Testis (tissue), 2 donors: ENCODE measurements at regions not wholly inside any gene's neighbourhood (a gene's known extent, or its start where the extent isn't known, plus 50 kb on each side); places are given as distances from the start of the nearest gene placed in this dataset.
"Not testable (repeated sequence)": the region's sequence is repeated elsewhere in the genome, so short reads cannot be mapped to it uniquely, and the experiment has no call there.

Experiments
- DNase-seq: peaks from one replicate; pipeline ENCODE4 v3.0.0-alpha.2; 2019
- H3K27ac ChIP-seq, 2 donors: fragments of 200-600 bp; sonication (generic); one replicate each; pipeline ENCODE4 v1.5.1; 2019
- H3K27me3 ChIP-seq: fragments of 200-600 bp; sonication (generic); one replicate; pipeline ENCODE4 v1.5.1; 2019
- H3K36me3 ChIP-seq: fragments of 200-600 bp; sonication (generic); one replicate; pipeline ENCODE4 v1.5.1; 2017; ENCODE audit warnings: low read depth; ENCODE audit errors: missing control alignments
- H3K4me1 ChIP-seq: fragments of 200-600 bp; sonication (generic); one replicate; pipeline ENCODE4 v1.5.1; 2019
- H3K4me3 ChIP-seq, 2 donors: fragments of 200-600 bp; sonication (generic); one replicate each; pipeline ENCODE4 v1.5.1; 2017 to 2019
- H3K9me3 ChIP-seq: fragments of 200-600 bp; sonication (generic); one replicate; pipeline ENCODE4 v1.5.1; 2017
- WGBS, 2 donors: methylation state at CpG; one replicate each; pipeline ENCODE4 v1.1.5; 2018; 5-methylcytosine and 5-hydroxymethylcytosine counted together
- intact Hi-C: fragments of 100-400 bp; cut with DNase I; formaldehyde crosslinking; loops from one replicate; pipeline ENCODE4 v1.15.1; 2023; ENCODE audit warnings: low total_unique reads

DNA sequence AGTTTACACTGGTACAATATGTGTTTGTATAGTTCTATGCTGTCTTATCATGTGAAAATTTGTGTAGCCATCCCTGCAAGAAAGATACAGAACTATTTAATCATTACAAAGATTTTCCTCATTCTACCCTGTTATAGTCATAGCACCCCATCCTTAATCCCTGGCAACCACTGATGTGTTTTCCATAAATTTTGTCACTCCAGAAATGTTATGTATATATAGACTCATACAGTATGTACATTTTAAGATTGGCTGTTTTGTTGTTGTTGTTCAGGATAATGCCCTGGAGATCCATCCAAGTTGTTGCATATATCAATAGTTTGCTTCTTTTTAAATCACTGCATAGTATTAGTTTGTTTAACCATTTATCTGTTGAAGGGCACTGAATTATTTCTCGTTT, 1911.9 kb downstream of the KHDRBS2 start:
- 46 to 66% methylated on average over 1 of the region's 1 CpG for WGBS, 2 donors
- H3K27me3 ChIP-seq, H3K4me3 ChIP-seq, DNase-seq, H3K9me3 ChIP-seq, H3K36me3 ChIP-seq, H3K27ac ChIP-seq, intact Hi-C loops, H3K4me1 ChIP-seq: not testable (repeated sequence)

- H3K27me3 ChIP-seq, DNase-seq, H3K36me3 ChIP-seq, H3K27ac ChIP-seq, H3K4me1 ChIP-seq, H3K9me3 ChIP-seq, intact Hi-C loops, H3K4me3 ChIP-seq: not testable (repeated sequence)
- WGBS, 2 donors, result 41 to 51% methylated on average over 5 of the region's 5 CpGs
Measured at GRCh38 chr6:60367800-60368199, 1918.2 kb downstream of the KHDRBS2 start.

- H3K36me3 ChIP-seq, DNase-seq, H3K9me3 ChIP-seq, H3K27me3 ChIP-seq, H3K4me3 ChIP-seq, intact Hi-C loops, H3K27ac ChIP-seq, H3K4me1 ChIP-seq: not testable (repeated sequence)
Measured at GRCh38 chr6:60365901-60366300, 1920.1 kb downstream of the KHDRBS2 start.

DNA sequence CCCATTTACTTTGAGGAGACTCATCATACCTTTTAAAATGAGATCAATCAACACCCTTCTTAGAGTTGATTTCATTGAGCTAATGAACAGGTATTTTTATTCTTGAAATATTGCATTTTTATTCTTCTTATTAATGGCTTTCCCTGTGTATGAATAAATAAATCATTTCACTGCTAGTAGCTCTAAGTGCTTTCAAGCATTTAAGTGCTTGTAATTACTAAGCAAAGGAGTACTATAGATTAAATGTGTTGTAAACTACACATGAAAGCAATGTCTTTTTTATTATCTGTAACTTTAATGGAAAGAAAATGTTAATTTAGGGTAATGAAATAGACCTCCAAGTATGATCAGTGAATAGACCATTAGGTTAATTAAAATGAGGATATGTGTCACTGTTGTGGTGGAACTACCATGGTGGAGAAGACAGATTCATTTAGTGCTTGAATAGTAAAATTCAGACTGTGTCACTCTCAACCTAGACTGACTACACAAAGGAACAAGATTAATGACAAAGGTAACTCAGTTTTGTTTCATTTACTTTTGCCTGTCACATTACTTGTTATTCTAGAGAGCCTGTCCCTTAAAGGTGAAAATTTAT, 1943.5 kb downstream of the KHDRBS2 start:
- H3K4me1 ChIP-seq, H3K4me3 ChIP-seq, DNase-seq, H3K27ac ChIP-seq, intact Hi-C loops, H3K9me3 ChIP-seq, H3K36me3 ChIP-seq, H3K27me3 ChIP-seq: not testable (repeated sequence)

DNA sequence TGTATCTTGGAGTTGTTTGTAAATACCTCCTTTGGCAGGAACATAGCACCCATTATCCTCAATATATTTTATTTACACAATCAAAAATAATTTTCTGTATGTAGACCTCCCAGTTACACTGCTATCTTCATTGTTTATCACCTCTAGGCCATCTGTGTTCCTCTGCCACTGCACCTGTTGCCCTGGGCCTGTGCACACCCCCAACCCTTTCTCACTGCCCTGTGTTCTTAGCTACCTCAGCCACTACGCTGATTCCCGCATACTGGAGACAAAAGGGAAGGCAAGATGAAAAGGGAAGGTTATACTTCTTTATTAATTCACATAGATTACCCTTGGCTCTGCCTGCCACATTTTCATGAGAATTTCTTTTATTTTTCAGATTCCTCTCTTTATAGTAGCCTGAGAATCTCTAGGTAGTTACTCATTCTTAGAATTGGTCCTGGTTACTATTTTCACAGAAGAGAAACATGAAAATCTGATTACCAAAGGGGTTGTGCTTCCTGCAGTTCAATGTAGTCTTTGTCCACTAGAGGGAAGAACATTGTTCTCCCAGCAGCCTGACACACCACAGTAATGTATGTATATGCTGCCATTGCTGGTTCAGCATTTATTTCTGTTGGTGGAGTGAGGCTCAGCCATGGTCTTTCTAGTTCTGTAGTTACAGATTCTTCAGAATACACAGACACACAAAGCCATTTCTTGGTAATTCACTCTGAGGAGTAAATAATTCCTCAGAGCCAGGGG, 1947.5 kb downstream of the KHDRBS2 start:
- intact Hi-C loops, H3K4me3 ChIP-seq, DNase-seq, H3K36me3 ChIP-seq, H3K9me3 ChIP-seq, H3K27me3 ChIP-seq, H3K4me1 ChIP-seq, H3K27ac ChIP-seq: not testable (repeated sequence)
- WGBS, 2 donors, result 94 to 100% methylated on average over 2 of the region's 2 CpGs

DNA sequence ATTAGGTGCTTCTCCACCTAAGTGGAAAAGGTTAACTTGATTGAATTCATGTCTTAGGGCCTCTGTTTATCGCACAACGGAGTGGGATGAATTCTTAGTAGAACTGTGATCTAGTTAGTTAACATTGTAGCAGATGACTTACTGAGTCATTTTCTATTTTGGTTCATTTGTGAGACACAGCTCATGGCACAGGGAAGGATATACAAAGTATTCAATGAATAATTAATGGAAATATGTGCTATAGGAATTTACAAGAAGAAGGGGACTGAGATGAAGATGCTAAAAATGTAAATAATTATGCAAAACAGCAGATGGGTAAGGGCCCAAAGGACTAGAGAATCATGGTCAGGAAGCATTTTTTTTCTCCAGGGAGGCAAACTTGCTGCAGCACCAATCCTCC, 1950.9 kb downstream of the KHDRBS2 start:
- H3K27me3 ChIP-seq, H3K27ac ChIP-seq, intact Hi-C loops, H3K9me3 ChIP-seq, DNase-seq, H3K4me1 ChIP-seq, H3K36me3 ChIP-seq, H3K4me3 ChIP-seq: not testable (repeated sequence)
- WGBS, 2 donors, result 83% methylated on average over 2 of the region's 2 CpGs

DNA sequence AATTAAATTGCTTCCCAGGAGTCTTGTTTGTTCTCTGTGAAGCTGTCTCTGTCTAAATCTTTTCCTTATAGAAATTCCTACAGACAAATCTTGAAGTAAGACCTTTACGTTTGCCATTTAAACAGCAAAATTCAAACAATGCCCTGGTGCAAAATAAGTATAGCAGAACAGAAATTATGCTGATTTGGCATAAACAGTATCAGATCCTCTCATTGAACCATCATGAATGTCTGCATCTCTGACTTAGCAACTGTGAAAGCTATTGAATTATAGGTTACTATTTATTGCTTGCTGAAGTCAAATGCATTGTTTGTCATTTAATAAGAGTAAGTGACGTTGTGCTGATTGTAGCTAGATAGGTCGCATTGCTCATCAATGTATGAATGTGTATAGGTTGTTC, 1952.3 kb downstream of the KHDRBS2 start:
- H3K36me3 ChIP-seq, intact Hi-C loops, H3K4me1 ChIP-seq, H3K27me3 ChIP-seq, H3K4me3 ChIP-seq, H3K27ac ChIP-seq, H3K9me3 ChIP-seq, DNase-seq: not testable (repeated sequence)
- WGBS, 2 donors, result 80 to 86% methylated on average over 3 of the region's 3 CpGs

GRCh38 chr6:60308939-60309338, 1977.1 kb downstream of the KHDRBS2 start:
- H3K27ac ChIP-seq, H3K4me3 ChIP-seq, H3K9me3 ChIP-seq, intact Hi-C loops, H3K36me3 ChIP-seq, DNase-seq, H3K27me3 ChIP-seq, H3K4me1 ChIP-seq: not testable (repeated sequence)
- WGBS, 2 donors, result 64 to 73% methylated on average over 2 of the region's 2 CpGs
